H1 (cell line): ENCODE measurements at regions not wholly inside any gene's neighbourhood (a gene's known extent, or its start where the extent isn't known, plus 50 kb on each side); places are given as distances from the start of the nearest gene placed in this dataset.

Experiments used
- CTCF ChIA-PET: fragments of 300-600 bp; sonication (Branson Sonifier 250); formaldehyde crosslinking; loops from one replicate; lab custom pipeline; 2021; ENCODE audit not compliant: partially characterized antibody; lab: Charles Lee
- POLR2A ChIA-PET: fragments of 300-600 bp; sonication (Branson Sonifier 250); formaldehyde crosslinking; loops from one replicate; lab custom pipeline; 2021; ENCODE audit warnings: inconsistent platforms; ENCODE audit not compliant: partially characterized antibody; lab: Charles Lee
- DNase-seq, 2 experiments: peaks; one replicate each; pipeline versions ENCODE4 v3.0.0 to v3.0.0-alpha.2; 2010 to 2022; ENCODE audit warnings: low spot score in 2 of 2, low read depth in 1 of 2, mixed read lengths in 1 of 2
- FAIRE-seq: peaks from 2 replicates; lab custom pipeline; 2011; peaks lifted over from hg19 to GRCh38; lab: Jason Lieb, UNC
- H2AFZ ChIP-seq: 2 replicates; pipeline ENCODE4 v1.8.1; 2012; ENCODE audit warnings: low read length, inconsistent platforms
- H2AK5ac ChIP-seq: 2 replicates; pipeline ENCODE4 v1.6.1; 2013; ENCODE audit warnings: low read depth, low read length
- H2BK120ac ChIP-seq: replicated peaks from 2 replicates; pipeline ENCODE3; 2013; ENCODE audit warnings: low read depth, low read length, inconsistent platforms
- H2BK12ac ChIP-seq: 2 replicates; pipeline ENCODE4 v1.6.1; 2013; ENCODE audit warnings: low read depth, low read length
- H2BK15ac ChIP-seq: 2 replicates; pipeline ENCODE4 v1.6.1; 2013; ENCODE audit warnings: low read length
- H2BK20ac ChIP-seq: 2 replicates; pipeline ENCODE4 v1.6.1; 2013; ENCODE audit warnings: low read length
- H2BK5ac ChIP-seq: 2 replicates; pipeline ENCODE4 v1.6.1; 2013; ENCODE audit warnings: low read depth, low read length
- H3K14ac ChIP-seq: 2 replicates; pipeline ENCODE4 v1.6.1; 2013; ENCODE audit warnings: inconsistent platforms; ENCODE audit not compliant: insufficient read length
- H3K18ac ChIP-seq: 2 replicates; pipeline ENCODE4 v1.6.1; 2013; ENCODE audit warnings: low read length; ENCODE audit errors: extremely low read depth
- H3K23ac ChIP-seq: 2 replicates; pipeline ENCODE4 v1.6.1; 2013; ENCODE audit warnings: inconsistent platforms; ENCODE audit not compliant: insufficient read length
- H3K23me2 ChIP-seq: 2 replicates; pipeline ENCODE4 v1.6.1; 2013; ENCODE audit warnings: low read depth, low read length
- H3K27ac ChIP-seq: 2 replicates; pipeline ENCODE4 v1.6.1; 2011; ENCODE audit warnings: low read depth, low read length, inconsistent platforms
- H3K27me3 ChIP-seq, 4 experiments: replicated peaks in 1 of 4; 1 replicate in 1 of 4; 2 replicates in 3 of 4; pipeline versions ENCODE4 v1.6.1 to v1.8.1; 2011 to 2013; ENCODE audit warnings: low read length in 3 of 4, mild to moderate bottlenecking in 3 of 4, inconsistent platforms in 2 of 4, mixed read lengths in 2 of 4, moderate library complexity in 1 of 4; ENCODE audit not compliant: control insufficient read depth in 3 of 4, insufficient read depth in 3 of 4; ENCODE audit errors: extremely low read depth in 1 of 4
- H3K36me3 ChIP-seq, 4 experiments: 2 replicates each; pipeline versions ENCODE4 v1.6.1 to v1.8.1; 2011 to 2013; ENCODE audit warnings: mild to moderate bottlenecking in 4 of 4, low read length in 3 of 4, moderate library complexity in 2 of 4, control low read depth in 1 of 4, inconsistent platforms in 1 of 4; ENCODE audit not compliant: insufficient read depth in 4 of 4, control insufficient read depth in 2 of 4
- H3K4ac ChIP-seq: replicated peaks from 2 replicates; pipeline ENCODE3; 2013; ENCODE audit warnings: low read length, low read depth, mixed read lengths, inconsistent platforms; ENCODE audit not compliant: insufficient read length
- H3K4me1 ChIP-seq, 4 experiments: replicated peaks in 1 of 4; 1 replicate in 1 of 4; 2 replicates in 3 of 4; pipeline versions ENCODE4 v1.6.1 to v1.8.1; 2011 to 2013; ENCODE audit warnings: low read length in 3 of 4, inconsistent platforms in 2 of 4, mixed read lengths in 1 of 4; ENCODE audit not compliant: insufficient read depth in 4 of 4, control insufficient read depth in 3 of 4
- H3K4me2 ChIP-seq, 2 experiments: 2 replicates each; pipeline versions ENCODE4 v1.6.1 to v1.8.1; 2011 to 2013; ENCODE audit warnings: low read depth in 2 of 2, low read length in 2 of 2, control low read depth in 1 of 2, inconsistent platforms in 1 of 2, mild to moderate bottlenecking in 1 of 2; ENCODE audit not compliant: insufficient read depth in 1 of 2
- H3K4me3 ChIP-seq, 4 experiments: fragments of 200-600, 300-600 bp in 1 of 4; sonication (generic), shearing (Covaris generic), sonication (Bioruptor Twin) in 1 of 4; 2 replicates each; pipeline versions ENCODE4 v1.5.1 to v1.8.1; 2011 to 2016; ENCODE audit warnings: low read length in 4 of 4, low read depth in 3 of 4, control low read depth in 2 of 4, inconsistent platforms in 2 of 4, mild to moderate bottlenecking in 2 of 4, mixed read lengths in 1 of 4, moderate library complexity in 1 of 4; ENCODE audit not compliant: insufficient read depth in 2 of 4; ENCODE audit errors: extremely low read depth in 1 of 4
- H3K56ac ChIP-seq: replicated peaks from 2 replicates; pipeline ENCODE3; 2013; ENCODE audit warnings: low read depth, mild to moderate bottlenecking, mixed read lengths, low read length, inconsistent platforms; ENCODE audit not compliant: insufficient read length
- H3K79me1 ChIP-seq: 2 replicates; pipeline ENCODE4 v1.6.1; 2013; ENCODE audit warnings: low read depth, low read length, control low read depth
- H3K79me2 ChIP-seq, 2 experiments: 2 replicates each; pipeline versions ENCODE4 v1.6.1 to v1.8.1; 2012 to 2013; ENCODE audit warnings: low read length in 2 of 2, mild to moderate bottlenecking in 2 of 2, inconsistent platforms in 1 of 2; ENCODE audit not compliant: insufficient read depth in 2 of 2, control insufficient read depth in 1 of 2
- H3K9ac ChIP-seq, 4 experiments: replicated peaks in 1 of 4; 1 replicate in 1 of 4; 2 replicates in 3 of 4; pipeline versions ENCODE4 v1.6.1 to v1.8.1; 2011 to 2013; ENCODE audit warnings: low read depth in 3 of 4, low read length in 3 of 4, control low read depth in 2 of 4, mild to moderate bottlenecking in 2 of 4, moderate library complexity in 2 of 4, inconsistent platforms in 1 of 4; ENCODE audit errors: extremely low read depth in 1 of 4
- H3K9me3 ChIP-seq, 2 experiments: 2 replicates each; pipeline versions ENCODE4 v1.6.1 to v1.8.1; 2012 to 2013; ENCODE audit warnings: mild to moderate bottlenecking in 2 of 2, moderate library complexity in 2 of 2, control low read depth in 1 of 2, inconsistent platforms in 1 of 2, low read depth in 1 of 2, low read length in 1 of 2, mixed read lengths in 1 of 2; ENCODE audit not compliant: insufficient read depth in 2 of 2
- H4K20me1 ChIP-seq, 2 experiments: replicated peaks in 1 of 2; 2 replicates each; pipeline versions ENCODE3 to v1.8.1; 2011 to 2013; ENCODE audit warnings: inconsistent platforms in 2 of 2, low read length in 2 of 2, mild to moderate bottlenecking in 1 of 2; ENCODE audit not compliant: insufficient read depth in 2 of 2, control insufficient read depth in 1 of 2
- H4K5ac ChIP-seq: 2 replicates; pipeline ENCODE4 v1.6.1; 2013; ENCODE audit warnings: low read length, low read depth, mixed read lengths, inconsistent platforms; ENCODE audit not compliant: insufficient read length
- H4K8ac ChIP-seq: 2 replicates; pipeline ENCODE4 v1.8.0; 2013; ENCODE audit warnings: mild to moderate bottlenecking, moderate library complexity, low read length, inconsistent platforms; ENCODE audit not compliant: insufficient read depth; ENCODE audit errors: extremely low read depth
- H4K91ac ChIP-seq: replicated peaks from 2 replicates; pipeline ENCODE3; 2013; ENCODE audit warnings: low read length, mixed read lengths, inconsistent platforms; ENCODE audit not compliant: insufficient read length
- BRCA1 ChIP-seq: IDR thresholded peaks from 2 replicates; pipeline ENCODE4 v1.6.1; 2012; ENCODE audit warnings: low read depth, low read length, improper control_type of control experiment
- CBX5 ChIP-seq: fragments of 300-800, 300-1000 bp; sonication (generic); IDR thresholded peaks from 2 replicates; pipeline ENCODE4 v1.7.1; 2016; ENCODE audit warnings: antibody characterized with exemption, low read length, low read depth
- GTF2F1 ChIP-seq: IDR thresholded peaks from 2 replicates; pipeline ENCODE4 v1.6.1; 2012; ENCODE audit warnings: low read depth, low read length, improper control_type of control experiment, borderline replicate concordance
- JUN ChIP-seq: IDR thresholded peaks from 2 replicates; pipeline ENCODE4 v1.6.1; 2011; ENCODE audit warnings: low read depth, mild to moderate bottlenecking, improper control_type of control experiment, low read length
- RAD21 ChIP-seq, 2 experiments: IDR thresholded peaks in 1 of 2; conservative IDR thresholded peaks in 1 of 2; 2 replicates each; pipeline ENCODE4 v1.6.1; 2011; ENCODE audit warnings: low read depth in 2 of 2, low read length in 2 of 2, improper control_type of control experiment in 1 of 2, inconsistent platforms in 1 of 2, mild to moderate bottlenecking in 1 of 2, moderate library complexity in 1 of 2
- RXRA ChIP-seq: IDR thresholded peaks from 2 replicates; pipeline ENCODE4 v1.6.1; 2011; ENCODE audit warnings: low read depth, mild to moderate bottlenecking, low read length, moderate library complexity; ENCODE audit not compliant: insufficient read depth
- SAP30 ChIP-seq: fragments of 300-600 bp; sonication (generic); IDR thresholded peaks from 2 replicates; pipeline ENCODE4 v1.7.1; 2012; ENCODE audit warnings: low read length, moderate library complexity, mild to moderate bottlenecking, inconsistent platforms; ENCODE audit not compliant: insufficient read depth, insufficient replicate concordance
- SP2 ChIP-seq: IDR thresholded peaks from 2 replicates; pipeline ENCODE4 v1.6.1; 2012; ENCODE audit warnings: mild to moderate bottlenecking, low read length, inconsistent platforms
- SRF ChIP-seq: IDR thresholded peaks from 2 replicates; pipeline ENCODE4 v1.6.1; 2011; ENCODE audit warnings: mild to moderate bottlenecking, low read depth, low read length, moderate library complexity
- TBP ChIP-seq: IDR thresholded peaks from 2 replicates; pipeline ENCODE4 v1.6.1; 2011; ENCODE audit warnings: low read depth, low read length, improper control_type of control experiment
- YY1 ChIP-seq: IDR thresholded peaks from 2 replicates; pipeline ENCODE4 v1.6.1; 2011; ENCODE audit warnings: low read depth, mild to moderate bottlenecking, low read length
- WGBS, 2 experiments: shearing (Covaris generic) in 1 of 2; methylation state at CpG; one replicate each; pipeline versions ENCODE4 v1.1.6 to v1.1.7; 2013 to 2015; ENCODE audit warnings: low lambda C conversion rate in 2 of 2, mixed read lengths in 2 of 2, inconsistent platforms in 1 of 2, low coverage in 1 of 2, missing lambda C conversion rate in 1 of 2; ENCODE audit not compliant: insufficient replicate concordance in 2 of 2, insufficient coverage in 1 of 2, insufficient read length in 1 of 2; ENCODE audit errors: extremely low coverage in 1 of 2, missing lambda C conversion rate in 1 of 2; 5-methylcytosine and 5-hydroxymethylcytosine counted together
- TF ChIP-seq, protein P1 (sequence below): IDR thresholded peaks from 2 replicates; pipeline ENCODE4 v1.6.1; 2011; ENCODE audit warnings: low read length, improper control_type of control experiment

DNA sequence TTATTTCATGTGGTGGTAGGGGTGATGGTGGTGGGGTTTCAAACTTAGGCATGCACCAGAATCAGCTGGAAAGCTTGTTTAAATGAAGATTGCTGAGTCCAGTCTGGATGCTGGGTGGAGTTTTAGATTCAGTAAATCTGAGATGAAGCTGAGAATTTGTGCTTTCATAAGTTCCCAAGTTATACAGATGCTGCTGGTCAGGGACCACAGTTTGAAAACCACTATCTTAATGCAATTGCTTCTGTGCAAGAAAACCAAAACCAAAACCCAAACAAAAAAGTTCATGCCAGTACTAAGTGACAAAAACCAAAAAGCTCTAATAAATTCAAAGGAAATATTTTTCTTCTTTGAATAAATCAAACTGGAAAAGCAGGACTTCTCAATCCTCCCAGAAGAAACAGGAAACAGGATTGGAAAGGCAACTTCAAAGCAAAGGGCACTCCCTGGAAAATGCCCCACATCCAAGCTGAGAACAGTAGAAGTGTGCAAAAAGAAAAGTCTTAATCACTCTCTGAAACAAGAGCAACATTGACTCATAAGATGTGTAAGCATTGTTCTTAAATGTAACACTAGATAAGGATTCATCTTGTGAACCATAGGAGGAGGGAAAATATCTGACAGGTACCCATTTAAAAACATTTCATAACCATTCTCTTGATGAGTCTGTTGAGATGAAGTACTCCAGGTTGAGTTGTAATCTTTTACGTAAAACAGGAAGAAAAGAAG, 481.5 kb upstream of the HSF2 start:
- CTCF ChIA-PET: interaction anchor here (0.6 kb wide), 1 partner anchor 82 kb away, joined by 3 read pairs; no protein-coding TSS in a partner anchor
- no peak overlapping the region for H3K27ac ChIP-seq
- no peak for FAIRE-seq
- H3K23ac ChIP-seq: no peak overlapping the region
- no peak overlapping the region for H2BK20ac ChIP-seq
- H3K9me3 ChIP-seq: no peaks in the 10 kb centered on the region
- no peak overlapping the region for H4K5ac ChIP-seq
- peaks cover 0 to 9% (median 1%) of the 10 kb centered on the region in 4 experiments; a peak in 2 of 7 replicates for H3K4me1 ChIP-seq
- POLR2A ChIA-PET: no interaction called here
- no peaks in the 10 kb centered on the region for H3K79me2 ChIP-seq
- H2BK5ac ChIP-seq: no peak overlapping the region
- no peak overlapping the region for H4K8ac ChIP-seq
- H2BK120ac ChIP-seq: no peak overlapping the region
- no peak overlapping the region for H3K4ac ChIP-seq
- H2AFZ ChIP-seq: no peak overlapping the region
- no peak overlapping the region for H3K14ac ChIP-seq
- H2BK15ac ChIP-seq: no peak overlapping the region
- no peaks in the 10 kb centered on the region for H4K20me1 ChIP-seq
- no peak overlapping the region for H2BK12ac ChIP-seq
- H3K56ac ChIP-seq: no peak overlapping the region
- no peak overlapping the region for H3K18ac ChIP-seq
- H3K27me3 ChIP-seq: no peaks in the 10 kb centered on the region
- H4K91ac ChIP-seq: no peak overlapping the region
- 96% methylated on average over 1 of the region's 1 CpG; no CpG with 5 or more reads in 1 of the 2 experiments for WGBS, 2 experiments
- no peak overlapping the region for H2AK5ac ChIP-seq
- no peak overlapping the region for H3K9ac ChIP-seq
- H3K4me3 ChIP-seq: no peak overlapping the region
- no peaks in the 10 kb centered on the region for H3K36me3 ChIP-seq
- DNase-seq: no peak
- H3K79me1 ChIP-seq: no peaks in the 10 kb centered on the region
- no peaks in the 10 kb centered on the region for H3K23me2 ChIP-seq
- H3K4me2 ChIP-seq: no peak overlapping the region
- TF ChIP-seq JUN (no peak), RXRA (no peak), YY1 (no peak), TBP (no peak), GTF2F1 (no peak), RAD21 (IDR thresholded peaks at IDR 0.05 in 1 of 2, conservative IDR thresholded peaks at IDR 0.05 in 1 of 2; ENCODE audit: low read depth in 2 of 2, low read length in 2 of 2) (no peak), BRCA1 (no peak), SP2 (no peak), SRF (no peak), CBX5 (no peak), SAP30 (no peak)
- TF ChIP-seq, protein P1, sequence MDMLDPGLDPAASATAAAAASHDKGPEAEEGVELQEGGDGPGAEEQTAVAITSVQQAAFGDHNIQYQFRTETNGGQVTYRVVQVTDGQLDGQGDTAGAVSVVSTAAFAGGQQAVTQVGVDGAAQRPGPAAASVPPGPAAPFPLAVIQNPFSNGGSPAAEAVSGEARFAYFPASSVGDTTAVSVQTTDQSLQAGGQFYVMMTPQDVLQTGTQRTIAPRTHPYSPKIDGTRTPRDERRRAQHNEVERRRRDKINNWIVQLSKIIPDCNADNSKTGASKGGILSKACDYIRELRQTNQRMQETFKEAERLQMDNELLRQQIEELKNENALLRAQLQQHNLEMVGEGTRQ: no peak
